K562 (cell line): ENCODE measurements at regions not wholly inside any gene's neighbourhood (a gene's known extent, or its start where the extent isn't known, plus 50 kb on each side); places are given as distances from the start of the nearest gene placed in this dataset.

Source experiments
- ETV5 ChIP-seq: sonication (generic); formaldehyde crosslinking; IDR thresholded peaks from 2 replicates; pipeline ENCODE4 v1.4.0; 2020; ENCODE audit warnings: low read depth, mild to moderate bottlenecking, missing genetic modification reagents
- GATAD2B ChIP-seq: fragments of 450-650 bp; IDR thresholded peaks from 2 replicates; pipeline ENCODE4 v1.6.1; 2017; ENCODE audit warnings: mild to moderate bottlenecking, borderline replicate concordance
- HMGN3 ChIP-seq: IDR thresholded peaks from 2 replicates; pipeline ENCODE4 v1.6.1; 2011; ENCODE audit warnings: borderline replicate concordance, low read depth, mild to moderate bottlenecking, mixed read lengths, low read length; ENCODE audit not compliant: insufficient read length; ENCODE audit errors: extremely low read depth
- ILF3 ChIP-seq: fragments of 450-650 bp; IDR thresholded peaks from 2 replicates; pipeline ENCODE4 v1.6.1; 2018; ENCODE audit warnings: antibody characterized with exemption, mild to moderate bottlenecking, moderate library complexity, borderline replicate concordance
- MCM2 ChIP-seq: fragments of 450-650 bp; IDR thresholded peaks from 2 replicates; pipeline ENCODE4 v1.6.1; 2017; ENCODE audit warnings: low read depth, mild to moderate bottlenecking
- PTRF ChIP-seq: fragments of 450-650 bp; IDR thresholded peaks from 2 replicates; pipeline ENCODE4 v1.6.1; 2016; ENCODE audit warnings: mild to moderate bottlenecking, missing genetic modification characterization, missing compliant biosample characterization
- SFPQ ChIP-seq: fragments of 200-400 bp; formaldehyde crosslinking; IDR thresholded peaks from 2 replicates; pipeline ENCODE4 v1.6.1; 2017; ENCODE audit warnings: mild to moderate bottlenecking, low read depth, low read length, moderate library complexity
- TGIF2 ChIP-seq: sonication (generic); formaldehyde crosslinking; IDR thresholded peaks from 2 replicates; pipeline ENCODE4 v1.8.1; 2022; ENCODE audit warnings: mild to moderate bottlenecking, missing genetic modification reagents, moderate library complexity
- ZKSCAN8 ChIP-seq: fragments of 200-800 bp; sonication (Bioruptor generic); IDR thresholded peaks from 2 replicates; pipeline ENCODE4 v1.6.1; 2016; ENCODE audit warnings: missing genetic modification characterization, missing compliant biosample characterization
- ZNF165 ChIP-seq: fragments of 250-450 bp; sonication (Bioruptor Pico); IDR thresholded peaks from 2 replicates; pipeline ENCODE4 v1.4.0; 2020; ENCODE audit warnings: borderline replicate concordance

- TF ChIP-seq ILF3 (no peak), PTRF (tag) (no peak), TGIF2 (CRISPR knock-in tag) (no peak), ETV5 (CRISPR knock-in tag) (no peak), SFPQ (no peak), ZKSCAN8 (CRISPR knock-in tag) (no peak), MCM2 (no peak), HMGN3 (no peak), GATAD2B (no peak), ZNF165 (CRISPR knock-in tag) (no peak)
Observed at GRCh38 chr1:177710696-177711620, 258.9 kb downstream of the SEC16B start (continued).
